ENCODE measurements at regions not wholly inside any gene's neighbourhood (a gene's known extent, or its start where the extent isn't known, plus 50 kb on each side); places are given as distances from the start of the nearest gene placed in this dataset.

DNA sequence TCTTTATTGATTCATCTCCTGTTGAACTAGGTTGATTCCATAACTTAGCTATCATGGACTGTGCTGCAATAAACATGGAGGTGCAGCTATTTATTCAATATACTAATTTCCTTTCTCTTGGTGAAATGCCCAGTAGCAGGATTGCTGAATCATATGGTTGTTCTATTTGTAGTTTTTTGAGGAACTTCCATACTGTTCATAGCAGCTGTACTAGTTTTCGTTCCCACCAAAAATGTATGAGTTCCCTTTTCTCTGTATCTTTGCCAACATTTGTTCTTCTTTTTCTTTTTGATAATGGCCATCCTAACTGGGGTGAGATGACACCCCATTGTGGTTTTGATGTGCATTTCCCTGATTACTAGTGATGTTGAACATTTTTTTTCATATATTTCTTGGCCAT lies 87.2 kb upstream of the NAV2 start:
- Histone ChIP-seq H3K36me3 (replicated peaks; ENCODE audit: insufficient read depth, low read depth) (no peaks in the 10 kb centered on the region), H2AFZ (no peak overlapping the region), H3K4me1 (ENCODE audit: insufficient read depth) (no peaks in the 10 kb centered on the region), H4K20me1 (ENCODE audit: insufficient read depth, poor library complexity, severe bottlenecking) (no peaks in the 10 kb centered on the region), H3K27me3 (no peaks in the 10 kb centered on the region), H3K27ac (no peak overlapping the region), H3K9me3 (ENCODE audit: low read depth) (no peaks in the 10 kb centered on the region), H3K79me2 (no peaks in the 10 kb centered on the region), H3K4me2 (no peak overlapping the region), H3K9me2 (replicated peaks; ENCODE audit: insufficient read depth) (no peaks in the 10 kb centered on the region), H3K4me3 (no peak overlapping the region)
- WGBS (ENCODE audit: low lambda C conversion rate, missing lambda C conversion rate): 97% methylated on average over 1 of the region's 1 CpG
- TF ChIP-seq EZH2 (IDR thresholded peaks at IDR 0.05; ENCODE audit: borderline replicate concordance): no peak
- TF ChIP-seq, protein P1, sequence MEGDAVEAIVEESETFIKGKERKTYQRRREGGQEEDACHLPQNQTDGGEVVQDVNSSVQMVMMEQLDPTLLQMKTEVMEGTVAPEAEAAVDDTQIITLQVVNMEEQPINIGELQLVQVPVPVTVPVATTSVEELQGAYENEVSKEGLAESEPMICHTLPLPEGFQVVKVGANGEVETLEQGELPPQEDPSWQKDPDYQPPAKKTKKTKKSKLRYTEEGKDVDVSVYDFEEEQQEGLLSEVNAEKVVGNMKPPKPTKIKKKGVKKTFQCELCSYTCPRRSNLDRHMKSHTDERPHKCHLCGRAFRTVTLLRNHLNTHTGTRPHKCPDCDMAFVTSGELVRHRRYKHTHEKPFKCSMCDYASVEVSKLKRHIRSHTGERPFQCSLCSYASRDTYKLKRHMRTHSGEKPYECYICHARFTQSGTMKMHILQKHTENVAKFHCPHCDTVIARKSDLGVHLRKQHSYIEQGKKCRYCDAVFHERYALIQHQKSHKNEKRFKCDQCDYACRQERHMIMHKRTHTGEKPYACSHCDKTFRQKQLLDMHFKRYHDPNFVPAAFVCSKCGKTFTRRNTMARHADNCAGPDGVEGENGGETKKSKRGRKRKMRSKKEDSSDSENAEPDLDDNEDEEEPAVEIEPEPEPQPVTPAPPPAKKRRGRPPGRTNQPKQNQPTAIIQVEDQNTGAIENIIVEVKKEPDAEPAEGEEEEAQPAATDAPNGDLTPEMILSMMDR (IDR thresholded peaks at IDR 0.05; ENCODE audit: poor library complexity): no peak
- DNase-seq (ENCODE audit: low spot score): no peak

DNA sequence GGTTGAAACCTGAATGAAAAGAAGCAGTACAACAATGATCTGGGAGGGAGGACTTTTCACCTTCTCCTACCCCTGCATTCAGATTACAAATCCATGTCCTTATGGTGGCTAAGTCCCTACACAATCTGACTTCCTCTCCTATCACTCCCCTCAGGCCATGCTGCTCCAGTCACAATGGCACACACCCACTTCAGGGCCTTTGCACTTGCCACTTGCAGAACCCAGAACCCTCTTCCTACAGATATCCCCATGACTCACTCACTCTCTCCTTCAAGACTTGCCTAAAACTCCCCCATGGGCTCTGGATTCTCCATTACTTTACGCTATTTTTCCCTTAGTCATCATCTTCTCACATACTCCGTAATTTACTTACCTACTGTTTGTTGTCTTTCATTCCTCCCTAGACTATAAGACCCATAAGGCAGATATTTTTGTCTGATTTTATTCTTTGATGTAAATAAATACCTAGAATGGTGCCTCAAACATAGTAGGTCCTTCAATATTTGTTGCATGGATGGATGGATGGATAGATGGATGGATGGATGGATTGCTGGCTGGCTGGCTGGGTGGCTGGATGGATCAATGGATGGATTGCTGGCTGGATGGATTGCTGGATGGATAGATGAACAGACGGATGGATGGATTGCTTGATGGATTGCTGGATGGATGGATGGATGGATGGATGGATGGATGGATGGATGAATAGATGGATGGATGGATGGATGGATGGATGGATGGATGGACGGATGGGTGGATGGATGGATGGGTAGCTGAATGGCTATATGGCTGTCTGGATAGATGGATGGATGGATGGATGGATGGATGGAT lies 94.7 kb upstream of the NAV2 start:
- Histone ChIP-seq H3K36me3 (replicated peaks; ENCODE audit: insufficient read depth, low read depth) (no peaks in the 10 kb centered on the region), H4K20me1 (ENCODE audit: insufficient read depth, poor library complexity, severe bottlenecking) (no peaks in the 10 kb centered on the region), H3K27me3 (no peaks in the 10 kb centered on the region), H3K27ac (no peak overlapping the region), H3K4me3 (no peak overlapping the region), H3K9me3 (ENCODE audit: low read depth) (no peaks in the 10 kb centered on the region), H3K9me2 (replicated peaks; ENCODE audit: insufficient read depth) (no peaks in the 10 kb centered on the region), H3K4me2 (no peak overlapping the region), H3K4me1 (ENCODE audit: insufficient read depth) (no peaks in the 10 kb centered on the region), H3K79me2 (no peaks in the 10 kb centered on the region), H2AFZ (no peak overlapping the region)
- no peak for DNase-seq (ENCODE audit: low spot score)
- 75% methylated on average over 4 of the region's 4 CpGs for WGBS (ENCODE audit: low lambda C conversion rate, missing lambda C conversion rate)
- TF ChIP-seq EZH2phosphoT487 (IDR thresholded peaks at IDR 0.05; ENCODE audit: low read depth, severe bottlenecking, unreplicated experiment): no peak
- TF ChIP-seq EZH2 (IDR thresholded peaks at IDR 0.05; ENCODE audit: borderline replicate concordance): no peak
- TF ChIP-seq, protein P1 (IDR thresholded peaks at IDR 0.05; ENCODE audit: poor library complexity): no peak

- 67% methylated on average over 11 of the region's 11 CpGs for WGBS (ENCODE audit: low lambda C conversion rate, missing lambda C conversion rate)
- DNase-seq (ENCODE audit: low spot score): no peak
- Histone ChIP-seq H3K79me2 (no peaks in the 10 kb centered on the region), H3K9me2 (replicated peaks; ENCODE audit: insufficient read depth) (no peaks in the 10 kb centered on the region), H3K4me3 (no peak overlapping the region), H3K36me3 (replicated peaks; ENCODE audit: insufficient read depth, low read depth) (no peaks in the 10 kb centered on the region), H3K4me1 (ENCODE audit: insufficient read depth) (no peaks in the 10 kb centered on the region), H3K27me3 (no peaks in the 10 kb centered on the region), H3K9me3 (ENCODE audit: low read depth) (no peaks in the 10 kb centered on the region), H3K27ac (no peak overlapping the region), H3K4me2 (no peak overlapping the region), H4K20me1 (ENCODE audit: insufficient read depth, poor library complexity, severe bottlenecking) (no peaks in the 10 kb centered on the region), H2AFZ (no peak overlapping the region)
- TF ChIP-seq, protein P1 (IDR thresholded peaks at IDR 0.05; ENCODE audit: poor library complexity): no peak
- no peak for TF ChIP-seq EZH2phosphoT487 (IDR thresholded peaks at IDR 0.05; ENCODE audit: low read depth, severe bottlenecking, unreplicated experiment)
- TF ChIP-seq EZH2 (IDR thresholded peaks at IDR 0.05; ENCODE audit: borderline replicate concordance): no peak
These were observed 97.1 kb upstream of the NAV2 start for GRCh38 chr11:19615341-19616183.
